HG03460 (cell line): ENCODE measurements at regions not wholly inside any gene's neighbourhood (a gene's known extent, or its start where the extent isn't known, plus 50 kb on each side); places are given as distances from the start of the nearest gene placed in this dataset.
"Not testable (repeated sequence)": the region's sequence is repeated elsewhere in the genome, so short reads cannot be mapped to it uniquely, and the experiment has no call there.

ENCODE experiments used
- ATAC-seq: cut with Tn5 transposase; IDR thresholded peaks from one replicate; pipeline ENCODE4 v1.9.1; 2021; ENCODE audit not compliant: unreplicated experiment

DNA sequence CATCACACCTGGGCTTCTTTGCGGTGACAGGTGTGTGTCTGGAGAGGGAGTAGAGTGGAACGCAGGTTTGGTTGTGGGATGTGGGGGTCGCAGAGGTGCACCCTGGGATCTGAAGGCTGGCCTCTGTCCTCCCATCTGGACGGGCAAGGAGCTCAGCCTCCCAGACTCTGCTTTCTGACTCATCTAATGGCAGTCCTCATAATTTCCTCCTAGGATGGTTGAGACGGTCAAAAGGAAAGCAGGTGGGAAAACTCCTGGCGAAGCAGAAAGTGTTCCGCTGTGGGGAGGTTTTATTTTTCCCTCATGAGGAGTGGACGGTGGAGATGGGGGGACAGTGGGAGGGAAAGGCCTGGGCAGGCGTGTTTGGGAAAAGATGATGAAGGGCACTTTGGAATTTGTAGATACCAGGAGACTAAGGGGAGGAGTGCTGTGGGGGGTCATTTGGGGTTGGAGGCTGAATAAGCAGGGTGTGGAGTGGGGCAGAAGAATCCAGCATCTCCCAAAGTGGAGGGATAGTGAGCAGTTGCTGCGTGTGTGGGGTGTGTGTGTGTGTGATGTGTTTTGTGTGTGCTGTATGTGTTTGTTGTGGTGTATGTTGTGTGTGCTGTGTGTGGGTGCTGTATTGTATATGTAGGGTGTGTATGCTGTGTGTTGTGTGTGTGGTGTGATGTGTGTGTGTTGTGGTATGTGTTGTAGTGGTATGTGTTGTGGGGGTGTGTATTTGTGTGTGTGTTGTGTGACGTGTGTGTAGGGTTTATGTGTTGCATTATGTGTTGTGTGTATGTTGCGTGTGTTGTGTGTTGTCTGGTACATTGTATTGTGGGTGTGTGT lies 97.2 kb upstream of the PODXL start:
- no peak for ATAC-seq

DNA sequence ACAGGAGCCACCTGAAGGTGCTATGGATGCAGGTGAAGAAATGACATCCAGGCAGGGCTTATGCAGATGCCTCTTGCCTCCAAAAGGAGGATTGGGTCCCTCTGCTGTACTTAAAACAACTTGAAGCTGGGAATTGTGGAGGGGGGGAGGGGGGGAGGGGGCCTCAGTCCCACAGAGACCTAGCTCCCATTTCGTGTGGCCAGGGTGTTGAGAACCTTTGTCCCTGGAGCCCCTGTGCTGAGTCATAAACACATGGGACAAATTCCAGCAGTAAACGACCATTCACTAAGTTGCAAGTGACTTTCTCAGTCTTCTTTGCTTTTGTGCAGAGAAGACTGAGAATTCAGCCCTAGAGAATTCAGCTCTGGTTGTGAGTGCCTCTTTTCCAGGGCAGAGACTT lies 96.5 kb upstream of the PODXL start:
- ATAC-seq, result no peak

DNA sequence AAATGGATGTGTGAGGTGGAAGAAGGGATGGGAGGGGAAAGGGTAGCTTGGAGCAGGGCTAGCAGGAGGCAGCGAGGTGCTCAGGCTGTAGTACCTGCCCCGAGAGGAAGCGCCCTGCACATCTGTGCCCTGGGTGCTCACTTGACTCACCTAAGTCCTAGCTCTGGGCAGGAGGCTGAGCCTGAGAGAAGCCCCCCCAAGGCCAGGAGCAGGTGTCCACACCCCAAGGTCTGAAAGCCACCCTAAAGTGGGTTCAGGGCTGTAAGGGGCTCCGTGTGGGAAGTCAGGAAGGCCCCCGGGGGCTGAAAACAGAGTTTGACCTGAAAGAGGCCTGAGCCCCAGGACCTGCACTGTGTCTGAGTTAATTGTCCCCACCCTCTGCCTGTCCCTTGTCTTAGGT lies 95.8 kb upstream of the PODXL start:
- no peak for ATAC-seq

GRCh38 chr7:131649879-131650278 lies 93.5 kb upstream of the PODXL start:
- no peak for ATAC-seq

- no peak for ATAC-seq
These were observed 92.6 kb upstream of the PODXL start for GRCh38 chr7:131649003-131649541.

GRCh38 chr7:131648491-131648890 lies 92.1 kb upstream of the PODXL start:
- ATAC-seq, result no peak

DNA sequence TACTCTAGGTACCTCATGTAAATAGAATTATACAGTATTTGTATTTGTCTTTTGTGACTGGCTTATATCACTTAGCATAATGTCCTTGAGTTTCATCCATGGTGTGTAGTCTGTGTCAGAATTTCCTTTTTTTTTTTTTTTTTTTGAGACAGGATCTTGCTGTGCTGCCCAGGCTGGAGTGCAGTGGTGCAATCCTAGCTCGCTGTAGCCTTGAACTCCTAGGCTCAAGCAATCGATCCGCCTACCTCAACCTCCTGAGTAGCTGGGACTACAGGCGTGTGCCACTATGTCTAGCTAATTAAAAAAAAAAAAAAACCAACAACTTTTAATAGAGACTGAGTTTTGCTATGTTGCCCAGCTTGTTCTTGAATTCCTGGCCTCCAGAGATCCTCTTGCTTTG lies 89.8 kb upstream of the PODXL start:
- no peak for ATAC-seq

DNA sequence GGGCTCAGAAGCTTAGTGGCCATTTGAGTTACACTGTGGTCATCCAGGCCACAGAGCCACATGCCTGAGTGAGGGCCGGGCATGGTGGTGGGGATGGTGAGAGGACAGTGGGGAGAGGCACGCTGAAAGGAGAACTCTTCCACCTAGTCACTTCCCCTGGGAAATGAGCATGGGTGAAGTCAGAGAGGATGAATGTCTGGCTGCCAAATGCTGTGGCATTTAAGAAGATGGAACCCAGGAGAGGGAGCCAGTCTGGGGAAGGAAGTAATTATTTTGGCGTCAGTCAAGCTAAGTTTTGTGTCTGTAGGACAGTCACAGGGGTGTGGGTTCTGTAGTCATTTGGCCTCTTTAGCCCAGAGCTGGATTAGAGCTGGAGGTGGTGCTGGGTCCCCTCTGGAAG lies 86.0 kb upstream of the PODXL start:
- no peak for ATAC-seq

- no peak for ATAC-seq
These were observed 84.3 kb upstream of the PODXL start for GRCh38 chr7:131640686-131641085.

DNA sequence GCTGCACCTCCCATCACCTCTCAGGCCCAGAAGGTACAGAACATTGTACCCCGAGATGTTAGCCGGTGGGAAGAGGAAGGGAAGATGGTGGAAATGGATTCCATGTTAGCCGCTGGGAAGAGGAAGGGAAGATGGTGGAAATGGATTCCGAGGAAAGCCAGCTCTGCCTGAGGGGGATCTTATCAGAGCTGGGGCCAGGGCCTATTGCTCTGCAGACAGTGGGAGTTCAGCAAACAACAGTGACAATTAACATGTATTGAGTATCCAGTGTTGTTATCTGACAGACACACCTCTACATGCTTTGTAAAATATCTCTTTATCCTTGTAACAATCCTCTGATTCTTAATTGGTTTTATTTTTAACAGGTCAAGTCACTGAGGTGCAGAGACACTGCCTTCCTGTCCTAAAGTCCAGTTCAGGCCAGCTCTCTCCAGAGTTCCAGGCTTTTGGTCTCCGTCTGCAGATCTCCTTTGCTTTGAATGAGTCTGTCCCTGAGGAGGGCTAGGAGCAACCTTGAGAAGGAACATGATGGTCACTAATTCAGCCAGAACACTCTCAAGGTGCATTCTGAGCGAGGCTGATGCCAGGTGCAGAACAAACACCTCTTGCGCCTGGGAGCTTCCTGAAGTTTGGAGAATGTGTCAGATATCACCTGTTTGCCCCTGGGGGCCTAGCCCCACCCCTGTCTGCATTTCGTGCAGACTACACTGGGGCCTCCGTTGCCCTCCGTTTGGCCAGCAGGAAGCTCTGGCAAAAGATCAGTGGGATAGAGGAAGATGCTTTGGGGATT lies 82.4 kb upstream of the PODXL start:
- no peak for ATAC-seq

DNA sequence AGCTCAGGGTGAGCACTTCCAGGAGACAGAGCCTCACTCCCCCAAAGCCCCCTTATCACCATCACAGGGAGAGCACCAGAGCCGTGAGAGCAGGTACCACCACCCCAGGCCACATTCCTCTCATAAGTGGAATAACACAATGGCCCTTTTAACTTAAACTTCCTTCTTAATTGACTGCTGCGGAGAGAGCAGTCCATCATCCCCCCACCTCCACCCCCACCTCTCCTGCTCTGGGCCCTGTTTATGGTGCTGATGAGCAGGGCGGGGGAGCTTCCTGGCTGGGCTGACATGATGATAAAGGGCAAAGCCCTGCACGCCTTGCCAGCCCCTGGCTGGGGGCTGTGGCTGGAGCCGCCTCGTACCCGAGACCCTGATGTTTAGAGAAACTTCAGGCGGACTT lies 81.4 kb upstream of the PODXL start:
- ATAC-seq, result no peak

DNA sequence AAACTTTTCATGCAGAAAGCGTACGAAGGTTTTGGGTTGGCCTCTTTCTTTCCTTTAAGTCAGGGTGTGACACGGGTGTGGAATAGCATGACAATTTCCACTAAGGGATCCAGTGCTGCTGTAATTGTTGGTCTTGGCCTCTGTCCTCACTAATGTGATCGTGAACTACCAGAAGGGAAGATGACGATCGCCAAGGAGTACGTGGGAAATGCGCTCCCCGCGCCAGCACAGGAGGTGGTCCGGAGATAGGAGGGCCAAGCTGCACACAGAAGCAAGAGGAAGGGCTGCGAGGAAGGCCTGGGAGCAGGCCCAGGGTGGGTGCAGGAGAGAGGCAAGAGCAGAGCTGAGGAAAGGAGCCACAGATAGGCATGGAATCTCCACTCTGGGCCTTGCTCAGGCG lies 79.7 kb upstream of the PODXL start:
- ATAC-seq, result no peak

GRCh38 chr7:131634197-131634596 lies 77.8 kb upstream of the PODXL start:
- not testable (repeated sequence) for ATAC-seq

DNA sequence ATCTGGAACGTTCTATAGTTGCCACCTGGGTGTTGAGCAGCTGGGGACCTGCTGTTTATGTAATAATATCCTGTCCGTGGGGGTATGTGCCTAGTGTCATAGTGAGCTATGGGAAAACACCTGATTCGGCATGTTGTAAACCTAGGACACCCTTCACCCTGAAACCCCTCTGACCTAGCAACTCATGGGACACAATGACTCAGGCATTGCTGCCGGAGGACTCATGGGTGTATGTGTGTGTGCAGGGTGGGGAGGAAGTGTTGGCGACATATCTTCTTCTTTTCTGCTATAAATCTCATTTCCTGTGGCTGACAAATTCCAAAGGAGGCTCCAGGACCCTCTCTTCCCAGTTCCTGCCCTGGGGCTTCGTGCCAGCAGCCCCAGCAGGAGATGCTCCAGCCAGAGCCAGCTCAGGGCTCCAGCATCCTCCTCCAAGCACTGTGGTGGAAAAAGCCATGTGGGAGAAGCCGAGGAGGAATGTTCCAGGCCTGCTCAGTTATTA lies 77.0 kb upstream of the PODXL start:
- ATAC-seq, result no peak

DNA sequence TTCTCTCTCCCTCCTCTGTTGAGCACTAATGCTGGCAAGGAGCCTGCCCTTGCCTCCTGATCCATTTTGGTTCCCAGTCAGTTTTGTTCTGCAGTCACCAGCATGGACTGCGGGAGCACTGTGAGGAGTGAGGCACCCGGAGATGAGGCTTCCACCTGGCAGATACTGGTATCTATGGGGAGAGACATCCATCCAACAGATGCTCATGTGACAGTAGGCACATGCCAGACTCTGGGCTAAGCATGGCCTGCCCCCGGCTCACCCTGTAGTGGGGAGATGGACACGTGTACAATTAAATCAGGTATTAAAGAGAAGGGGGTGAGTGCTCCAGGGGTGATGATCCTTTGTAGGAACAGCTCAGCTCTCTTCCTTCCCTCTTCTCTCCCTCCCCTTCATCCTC lies 74.0 kb upstream of the PODXL start:
- no peak for ATAC-seq

GRCh38 chr7:131629217-131629882 lies 72.9 kb upstream of the PODXL start:
- ATAC-seq, result no peak

GRCh38 chr7:131628634-131629033 lies 72.2 kb upstream of the PODXL start:
- no peak for ATAC-seq

GRCh38 chr7:131627735-131628190 lies 71.3 kb upstream of the PODXL start:
- ATAC-seq, result no peak

DNA sequence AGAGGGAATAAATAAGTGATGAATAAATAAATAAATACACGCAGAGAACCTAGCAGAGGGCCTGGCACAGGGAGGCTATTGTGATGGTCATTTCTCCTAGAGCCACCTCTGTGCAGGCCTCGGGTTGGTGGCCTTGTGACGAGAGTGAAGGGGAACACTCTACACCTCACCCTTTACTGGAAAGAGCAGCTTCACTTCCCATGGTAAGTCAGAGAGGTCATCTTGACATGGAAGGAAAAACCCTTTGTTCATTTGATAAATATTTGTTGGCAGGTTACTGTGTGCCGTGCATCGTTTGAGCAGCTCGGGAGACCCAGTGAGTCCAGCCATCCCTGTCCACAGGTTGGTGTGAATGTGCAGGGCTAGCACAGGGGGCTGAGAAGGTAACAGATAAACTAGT lies 70.2 kb upstream of the PODXL start:
- no peak for ATAC-seq

DNA sequence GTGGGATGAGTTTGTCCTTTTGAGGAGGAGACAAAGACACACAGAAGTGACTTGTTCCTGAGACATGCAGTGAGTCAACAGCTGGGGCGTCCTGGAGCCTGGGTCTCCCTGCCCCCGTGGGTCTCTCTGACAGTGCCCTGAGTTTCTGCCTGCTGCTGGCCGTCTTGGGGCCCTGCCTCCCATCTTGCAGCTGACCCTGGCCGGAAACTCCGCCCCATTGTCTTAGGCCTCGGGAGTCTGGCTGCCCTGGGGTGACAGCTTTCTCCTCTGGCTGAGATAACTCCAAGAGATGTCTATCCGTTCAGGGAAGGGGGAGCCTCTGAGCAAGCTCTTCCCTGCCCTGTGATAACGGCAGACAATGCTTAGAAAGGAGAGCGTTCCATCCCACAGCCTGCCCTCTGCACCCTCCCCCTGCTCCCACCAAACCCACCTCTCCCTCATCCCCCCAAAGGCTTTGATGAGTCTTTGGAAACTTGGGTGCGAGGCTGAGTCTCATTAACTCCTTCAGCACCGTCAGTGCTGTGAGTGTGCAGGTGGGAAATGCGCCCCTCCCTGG lies 69.5 kb upstream of the PODXL start:
- ATAC-seq, result no peak

DNA sequence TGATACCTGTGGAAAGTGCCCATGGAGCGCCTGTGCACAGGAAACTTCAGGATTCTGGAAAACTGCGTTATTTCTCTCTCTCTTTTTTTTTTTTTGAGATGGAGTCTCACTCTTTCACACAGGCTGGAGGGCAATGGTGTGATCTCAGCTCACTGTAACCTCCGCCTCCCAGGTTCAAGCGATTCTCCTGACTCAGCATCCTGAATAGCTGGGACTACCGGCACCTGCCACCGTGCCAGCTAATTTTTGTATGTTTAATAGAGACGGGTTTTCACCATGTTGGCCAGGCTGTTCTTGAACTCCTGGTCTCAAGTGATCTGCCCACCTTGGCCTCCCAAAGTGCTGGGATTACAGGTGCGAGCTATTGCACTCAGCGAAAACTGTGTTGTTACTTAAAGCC lies 68.9 kb upstream of the PODXL start:
- not testable (repeated sequence) for ATAC-seq
